Activated T-helper 2 cell treated with anti-CD3 and anti-CD28 coated beads, Interferon-gamma antibody, Interleukin-2, Interleukin-4, amounts not matched to agents 10 μg/mL and 5 μg/mL and 100 μg/mL, durations not matched to agents 14 hours and 24 hours and 36 hours (primary cell): ENCODE measurements at regions not wholly inside any gene's neighbourhood (a gene's known extent, or its start where the extent isn't known, plus 50 kb on each side); places are given as distances from the start of the nearest gene placed in this dataset.

Experiments used
- DNase-seq: peaks from one replicate; pipeline ENCODE4 v3.0.0; 2021; ENCODE audit warnings: low spot score
- H3K27ac Mint-ChIP-seq: one replicate; pipeline ENCODE4 v1.8.0; 2021; ENCODE audit warnings: mixed read lengths
- H3K27me3 Mint-ChIP-seq: one replicate; pipeline ENCODE4 v1.8.0; 2021; ENCODE audit warnings: low read depth, mixed read lengths
- H3K36me3 Mint-ChIP-seq: one replicate; pipeline ENCODE4 v1.8.0; 2021; ENCODE audit warnings: low read depth, mixed read lengths
- H3K4me1 Mint-ChIP-seq: one replicate; pipeline ENCODE4 v1.8.0; 2021; ENCODE audit warnings: low read depth, mixed read lengths
- H3K4me3 Mint-ChIP-seq: one replicate; pipeline ENCODE4 v1.8.0; 2021; ENCODE audit warnings: low read depth, mild to moderate bottlenecking, moderate library complexity, mixed read lengths
- H3K9me3 Mint-ChIP-seq: one replicate; pipeline ENCODE4 v1.8.0; 2021; ENCODE audit warnings: mixed read lengths
- intact Hi-C: fragments of 100-400 bp; cut with micrococcal nuclease; formaldehyde crosslinking; loops from one replicate; pipeline ENCODE4 v1.15.1; 2023

DNA sequence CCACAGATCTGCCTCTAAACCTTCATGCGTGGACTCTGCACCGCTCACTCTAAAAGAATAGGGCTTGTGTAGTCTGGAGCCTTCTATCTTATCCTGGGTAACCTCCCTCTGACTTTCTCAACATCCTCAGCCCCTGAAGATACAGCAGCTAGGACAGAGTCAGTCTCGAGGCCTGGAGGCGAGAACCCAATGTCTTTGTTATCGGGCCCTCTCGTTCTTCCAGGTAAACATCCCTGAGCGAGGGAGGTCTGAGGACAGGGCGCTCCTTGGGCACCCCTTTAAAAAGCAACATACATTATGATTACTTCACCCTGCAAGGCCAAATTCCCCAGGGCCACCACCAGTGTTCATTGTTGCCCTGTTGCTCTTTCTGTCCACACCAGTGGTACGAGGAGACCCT lies 75.4 kb upstream of the PRNP start:
- Mint-ChIP-seq H3K27ac (no peak overlapping the region), H3K4me3 (no peak overlapping the region)

DNA sequence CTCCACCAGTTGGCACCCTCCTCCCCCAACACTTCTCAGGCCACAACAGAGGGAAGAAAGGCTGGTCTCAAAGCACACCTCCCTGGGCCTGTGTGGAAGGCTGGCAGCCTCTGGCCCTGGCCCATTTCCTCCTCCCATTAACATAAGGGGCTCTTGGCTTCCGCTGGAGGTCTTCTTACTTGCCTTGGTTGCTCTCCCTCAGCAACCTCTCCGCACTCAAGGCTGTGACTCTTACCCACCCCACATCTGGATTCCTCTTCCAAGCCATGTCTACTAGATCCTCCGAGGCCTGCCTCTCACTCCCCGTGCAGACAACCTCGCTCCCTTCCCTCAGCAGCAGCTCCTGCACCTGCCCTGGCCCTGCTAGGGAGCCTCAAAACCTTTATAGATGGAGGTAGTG lies 76.7 kb upstream of the PRNP start:
- Mint-ChIP-seq H3K27ac (no peak overlapping the region), H3K4me3 (no peak overlapping the region), H3K36me3 (no peaks in the 10 kb centered on the region)

More for the DNA sequence above, 75.4 kb upstream of the PRNP start:
- intact Hi-C loops = no loop called here
- H3K4me1 Mint-ChIP-seq = peaks cover 8% of the 10 kb centered on the region
- no peak for DNase-seq
- peaks cover 7% of the 10 kb centered on the region for H3K27me3 Mint-ChIP-seq
- H3K36me3 Mint-ChIP-seq = peaks cover under 1% of the 10 kb centered on the region
- H3K9me3 Mint-ChIP-seq = peaks cover 2% of the 10 kb centered on the region

DNA sequence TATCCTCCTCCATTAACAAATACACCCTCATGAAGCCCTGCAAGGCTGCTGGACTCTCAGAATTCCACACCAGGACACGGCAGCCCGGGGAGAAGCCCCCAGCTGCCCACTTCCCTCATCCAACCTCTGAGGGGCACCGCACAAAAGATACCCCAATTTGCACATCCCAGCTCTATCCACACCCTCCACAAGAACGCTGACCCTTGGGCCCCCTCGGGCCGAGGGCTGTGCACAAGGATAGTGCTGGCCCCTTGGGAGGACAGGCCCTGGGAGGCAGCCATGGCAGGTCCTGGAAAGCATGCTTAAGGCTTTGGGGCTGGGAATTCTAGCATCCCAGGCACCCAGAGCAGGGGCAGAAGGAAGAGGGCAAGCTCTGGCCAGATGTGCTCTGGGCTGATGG lies 77.4 kb upstream of the PRNP start:
- Mint-ChIP-seq H3K36me3 (no peaks in the 10 kb centered on the region), H3K4me1 (peaks cover 3% of the 10 kb centered on the region), H3K27me3 (peaks cover 19% of the 10 kb centered on the region), H3K9me3 (no peaks in the 10 kb centered on the region), H3K27ac (no peak overlapping the region), H3K4me3 (no peak overlapping the region)
- no peak for DNase-seq
- intact Hi-C loops = loop anchor here (10.0 kb wide), 1 partner anchor 346 kb away; no protein-coding TSS in a partner anchor

More for the DNA sequence above, 76.7 kb upstream of the PRNP start:
- no peaks in the 10 kb centered on the region for H3K9me3 Mint-ChIP-seq
- DNase-seq = no peak
- H3K27me3 Mint-ChIP-seq = peaks cover 18% of the 10 kb centered on the region
- H3K4me1 Mint-ChIP-seq = peaks cover 8% of the 10 kb centered on the region
- intact Hi-C loops = loop anchor here (10.0 kb wide), 1 partner anchor 345 kb away; no protein-coding TSS in a partner anchor

DNA sequence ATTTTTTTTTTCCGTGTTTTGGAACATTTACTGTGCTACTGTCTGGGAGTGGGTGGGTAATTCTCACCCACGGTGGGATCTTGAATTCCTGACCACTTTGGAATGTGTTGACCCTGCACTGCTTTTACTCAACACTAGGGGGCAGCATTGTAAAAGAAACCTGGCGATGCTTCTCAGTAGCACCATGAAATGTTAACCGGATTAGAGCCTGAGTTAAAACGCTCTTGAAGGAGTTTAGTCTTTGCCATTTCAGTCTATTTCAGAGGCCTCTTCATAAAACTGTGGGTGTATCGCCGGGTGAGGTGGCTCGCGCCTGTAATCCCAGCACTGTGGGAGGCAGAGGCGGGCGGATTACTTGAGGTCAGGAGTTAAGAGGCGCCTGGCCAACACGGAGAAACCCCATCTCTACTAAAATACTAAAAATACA lies 79.0 kb upstream of the PRNP start:
- intact Hi-C loops = loop anchor here (1.0 to 10.0 kb wide), 2 partner anchors 113 to 348 kb away; no protein-coding TSS in a partner anchor
- no peaks in the 10 kb centered on the region for H3K36me3 Mint-ChIP-seq
- no peak overlapping the region for H3K27ac Mint-ChIP-seq

DNA sequence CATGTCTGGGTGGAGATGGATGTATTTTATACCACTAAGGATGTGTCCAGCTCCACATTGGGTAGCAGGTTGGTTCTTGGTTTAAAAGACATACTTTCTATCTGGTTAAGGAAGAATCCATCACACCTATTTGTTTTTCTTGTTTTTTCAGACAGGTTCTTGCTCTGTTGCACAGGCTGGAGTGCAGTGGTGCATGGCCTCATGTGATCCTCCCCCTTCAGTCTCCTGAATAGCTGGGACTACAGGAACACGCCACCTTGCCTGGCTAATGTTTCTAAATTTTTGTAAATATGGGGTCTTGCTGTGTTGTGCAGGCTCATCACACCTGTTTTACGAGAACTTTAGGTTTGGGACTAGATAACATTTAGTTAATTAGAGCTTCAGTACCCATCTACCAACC lies 80.2 kb upstream of the PRNP start:
- DNase-seq = no peak
- Mint-ChIP-seq H3K36me3 (no peaks in the 10 kb centered on the region), H3K27me3 (peaks cover 25% of the 10 kb centered on the region), H3K9me3 (no peaks in the 10 kb centered on the region), H3K27ac (no peak overlapping the region), H3K4me3 (no peak overlapping the region), H3K4me1 (peaks cover 2% of the 10 kb centered on the region)
- intact Hi-C loops = loop anchor here (10.0 kb wide), 1 partner anchor 349 kb away; no protein-coding TSS in a partner anchor

More for the DNA sequence above, 79.0 kb upstream of the PRNP start:
- peak; percentile 41 for DNase-seq
- peaks cover 22% of the 10 kb centered on the region for H3K27me3 Mint-ChIP-seq
- no peak overlapping the region for H3K4me3 Mint-ChIP-seq
- H3K4me1 Mint-ChIP-seq = peaks cover 2% of the 10 kb centered on the region
- no peaks in the 10 kb centered on the region for H3K9me3 Mint-ChIP-seq

DNA sequence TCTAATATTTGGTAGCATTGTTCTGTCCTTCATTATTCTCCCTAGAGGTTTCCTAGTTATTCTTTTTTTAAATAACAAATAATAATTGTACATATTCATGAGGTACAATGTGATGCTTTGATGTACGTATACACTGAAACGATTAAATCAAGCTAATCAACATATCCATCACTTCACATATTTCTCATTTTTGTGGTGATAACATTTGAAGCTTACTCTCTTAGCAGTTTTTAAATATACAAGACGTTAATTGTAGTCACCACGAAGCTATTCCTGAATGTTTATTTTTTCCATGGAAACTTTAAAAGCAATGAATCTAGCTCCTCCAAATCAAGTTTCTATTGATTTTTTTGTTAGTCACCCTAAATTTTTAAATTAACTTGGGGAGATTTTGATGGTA lies 81.1 kb upstream of the PRNP start:
- no peak for DNase-seq
- H3K9me3 Mint-ChIP-seq = no peaks in the 10 kb centered on the region
- H3K36me3 Mint-ChIP-seq = no peaks in the 10 kb centered on the region
- H3K4me3 Mint-ChIP-seq = no peak overlapping the region
- no peak overlapping the region for H3K27ac Mint-ChIP-seq
- intact Hi-C loops = loop anchor here (10.0 kb wide), 1 partner anchor 350 kb away; no protein-coding TSS in a partner anchor
- H3K27me3 Mint-ChIP-seq = peaks cover 30% of the 10 kb centered on the region
- H3K4me1 Mint-ChIP-seq = peaks cover 2% of the 10 kb centered on the region

DNA sequence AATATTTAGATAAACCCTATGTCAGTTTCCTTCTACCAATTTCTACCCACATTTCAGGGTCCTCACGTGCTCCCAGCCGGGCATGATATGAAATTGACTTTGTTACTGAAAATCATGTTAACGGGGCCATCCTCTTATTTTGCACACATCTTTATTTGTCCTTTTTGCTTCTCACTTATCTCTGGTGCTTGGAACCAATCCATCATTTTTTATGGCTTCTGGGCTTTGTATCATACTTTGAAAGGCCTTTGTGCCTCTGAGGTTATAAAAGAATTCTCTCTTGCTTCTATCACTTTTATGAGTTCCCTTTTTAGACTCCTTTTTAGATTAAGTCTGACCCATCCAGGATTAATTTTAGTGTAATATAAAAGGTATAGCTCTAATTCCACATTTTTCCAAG lies 81.7 kb upstream of the PRNP start:
- peaks cover 2% of the 10 kb centered on the region for H3K4me1 Mint-ChIP-seq
- H3K27ac Mint-ChIP-seq = no peak overlapping the region
- no peak for DNase-seq
- H3K4me3 Mint-ChIP-seq = no peak overlapping the region
- intact Hi-C loops = loop anchor here (10.0 kb wide), 1 partner anchor 350 kb away; no protein-coding TSS in a partner anchor
- H3K36me3 Mint-ChIP-seq = no peaks in the 10 kb centered on the region
- H3K27me3 Mint-ChIP-seq = peaks cover 32% of the 10 kb centered on the region
- H3K9me3 Mint-ChIP-seq = no peaks in the 10 kb centered on the region

DNA sequence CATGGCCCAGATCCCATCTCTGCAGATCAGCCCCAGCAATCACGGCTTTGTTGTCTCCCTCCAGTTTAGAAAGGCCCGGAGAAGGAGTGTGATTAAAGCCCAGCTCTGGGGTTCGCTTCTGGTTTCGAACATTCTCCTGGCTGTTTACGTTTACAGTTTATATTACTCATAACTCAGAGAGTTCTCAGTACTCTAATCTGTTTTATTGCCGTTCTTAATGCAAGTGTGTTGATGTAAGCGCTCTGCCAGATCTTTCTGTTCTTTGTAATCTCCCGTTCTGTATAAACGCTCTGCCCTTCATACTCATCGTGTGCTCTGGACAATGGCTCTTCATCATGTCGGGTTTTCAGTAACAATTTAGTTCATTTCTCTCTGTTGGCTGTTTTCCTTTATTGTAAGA lies 82.5 kb upstream of the PRNP start:
- no peaks in the 10 kb centered on the region for H3K9me3 Mint-ChIP-seq

DNA sequence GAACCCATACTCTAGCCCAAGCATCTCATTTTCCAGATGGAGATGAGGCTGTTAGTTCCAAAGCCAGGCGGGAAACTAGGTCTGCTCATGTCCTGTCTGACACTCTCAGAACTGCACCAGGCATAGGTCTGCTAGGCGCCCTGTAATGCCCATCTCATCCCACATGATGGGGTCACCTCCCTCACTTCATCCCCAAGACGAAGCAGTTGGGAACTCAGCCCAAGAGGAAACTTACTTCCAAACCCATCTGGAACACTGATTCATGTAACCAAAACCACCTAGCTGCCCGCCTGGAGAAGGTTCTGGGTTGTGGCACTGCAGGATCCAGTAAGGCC lies 84.0 kb upstream of the PRNP start:
- DNase-seq = no peak
- H3K27ac Mint-ChIP-seq = no peak overlapping the region
- H3K36me3 Mint-ChIP-seq = no peaks in the 10 kb centered on the region
- H3K4me3 Mint-ChIP-seq = no peak overlapping the region
- H3K4me1 Mint-ChIP-seq = peaks cover 2% of the 10 kb centered on the region
- intact Hi-C loops = loop anchor here (10.0 kb wide), 1 partner anchor 353 kb away; no protein-coding TSS in a partner anchor
- no peaks in the 10 kb centered on the region for H3K9me3 Mint-ChIP-seq
- peaks cover 46% of the 10 kb centered on the region for H3K27me3 Mint-ChIP-seq

More for the DNA sequence above, 82.5 kb upstream of the PRNP start:
- no peak overlapping the region for H3K4me3 Mint-ChIP-seq
- no peaks in the 10 kb centered on the region for H3K36me3 Mint-ChIP-seq
- peaks cover 2% of the 10 kb centered on the region for H3K4me1 Mint-ChIP-seq
- peaks cover 38% of the 10 kb centered on the region for H3K27me3 Mint-ChIP-seq
- DNase-seq = no peak
- intact Hi-C loops = loop anchor here (10.0 kb wide), 1 partner anchor 351 kb away; no protein-coding TSS in a partner anchor
- H3K27ac Mint-ChIP-seq = no peak overlapping the region

DNA sequence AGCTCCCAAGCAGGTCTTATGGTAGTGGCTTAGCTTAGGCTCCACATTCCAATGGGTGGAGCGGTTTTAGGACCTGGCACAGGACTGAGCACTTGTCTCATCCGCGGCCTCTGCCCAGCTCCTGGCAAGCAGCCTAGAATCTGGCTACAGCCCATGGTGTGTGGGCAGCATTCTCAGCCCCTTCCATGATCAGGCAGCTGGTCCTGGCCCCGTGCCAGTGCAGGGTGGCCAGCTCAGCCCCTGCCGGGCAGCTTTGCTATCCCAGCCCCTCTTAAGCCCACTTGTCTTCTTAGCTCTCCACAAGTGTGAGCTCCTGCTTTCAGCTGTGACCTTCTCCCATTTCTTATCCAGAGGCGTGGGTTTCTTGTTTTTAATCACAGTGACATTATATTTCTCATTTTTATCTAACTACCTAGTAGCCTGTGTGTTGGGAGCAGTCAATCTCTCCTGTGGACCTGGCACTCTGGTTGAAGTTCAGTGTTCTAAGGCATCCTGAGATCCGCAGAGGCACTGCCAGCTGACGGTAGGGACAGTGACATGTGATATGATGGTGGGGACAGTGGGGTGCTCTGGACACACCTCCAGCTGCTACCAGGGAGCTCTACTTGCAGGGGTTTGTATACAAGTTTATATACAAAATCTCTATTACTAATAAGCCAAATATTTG lies 84.5 kb upstream of the PRNP start:
- intact Hi-C loops = loop anchor here (10.0 kb wide), 1 partner anchor 353 kb away; no protein-coding TSS in a partner anchor
- no peak for DNase-seq
- no peak overlapping the region for H3K4me3 Mint-ChIP-seq
- H3K27ac Mint-ChIP-seq = no peak overlapping the region
- no peaks in the 10 kb centered on the region for H3K4me1 Mint-ChIP-seq
- no peaks in the 10 kb centered on the region for H3K9me3 Mint-ChIP-seq
- H3K36me3 Mint-ChIP-seq = no peaks in the 10 kb centered on the region
- peaks cover 46% of the 10 kb centered on the region for H3K27me3 Mint-ChIP-seq

DNA sequence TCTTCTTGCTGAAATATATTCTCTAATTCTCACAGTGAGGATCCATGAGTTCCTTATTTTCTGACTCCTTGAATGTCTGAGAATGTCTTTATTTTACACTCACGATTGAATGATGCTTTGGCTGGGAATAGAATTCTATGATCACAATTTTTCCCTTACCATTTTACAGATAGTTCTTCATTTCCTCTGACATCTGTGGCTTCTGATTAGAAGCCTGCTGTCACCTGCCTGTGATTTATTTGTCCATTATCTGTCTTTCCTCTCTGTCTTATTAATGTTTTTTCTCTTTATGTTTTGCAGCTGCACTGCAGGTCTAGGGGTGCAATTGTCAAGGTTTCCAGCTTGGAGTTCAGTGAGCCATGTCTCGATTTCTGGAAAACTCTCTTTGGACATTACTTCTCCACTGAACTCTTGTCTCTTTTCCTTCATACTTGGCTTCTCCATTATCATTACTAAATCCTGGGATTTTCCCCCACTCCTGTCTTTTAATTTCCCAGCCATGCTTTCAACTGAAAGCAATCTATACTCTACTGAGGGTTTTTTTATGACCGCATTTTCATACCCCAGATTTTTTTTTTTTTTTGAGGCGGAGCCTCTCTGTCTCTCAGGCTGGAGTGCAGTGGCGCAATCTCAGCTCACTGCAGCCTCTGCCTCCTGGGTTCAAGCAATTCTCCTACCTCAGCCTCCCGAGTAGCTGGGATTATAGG lies 85.8 kb upstream of the PRNP start:
- Mint-ChIP-seq H3K27me3 (peaks cover 51% of the 10 kb centered on the region), H3K4me1 (no peaks in the 10 kb centered on the region)
- intact Hi-C loops = loop anchor here (10.0 kb wide), 1 partner anchor 354 kb away; no protein-coding TSS in a partner anchor

DNA sequence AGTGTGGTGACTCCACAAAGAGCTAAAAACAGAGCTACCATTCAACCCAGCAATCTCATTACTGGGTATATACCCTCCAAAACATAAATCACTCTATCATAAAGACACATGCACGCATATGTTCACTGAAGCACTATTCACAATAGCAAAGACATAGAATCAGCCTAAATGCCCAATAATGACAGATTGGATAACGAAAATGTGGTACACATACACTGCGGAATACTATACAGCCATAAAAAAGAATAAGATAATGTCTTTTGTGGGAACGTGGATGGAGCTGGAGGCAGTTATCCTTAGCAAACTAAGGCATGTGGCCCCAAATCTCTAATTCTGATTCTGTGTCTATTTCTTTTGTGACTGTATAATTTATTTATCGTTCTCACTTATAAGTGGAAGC lies 89.0 kb upstream of the PRNP start:
- Mint-ChIP-seq H3K4me3 (no peak overlapping the region), H3K36me3 (no peaks in the 10 kb centered on the region), H3K27ac (no peak overlapping the region), H3K9me3 (no peaks in the 10 kb centered on the region), H3K4me1 (peaks cover 5% of the 10 kb centered on the region), H3K27me3 (peaks cover 49% of the 10 kb centered on the region)
- intact Hi-C loops = loop anchor here (10.0 kb wide), 1 partner anchor 492 kb away; no protein-coding TSS in a partner anchor
- no peak for DNase-seq

More for the DNA sequence above, 85.8 kb upstream of the PRNP start:
- DNase-seq = no peak
- no peaks in the 10 kb centered on the region for H3K9me3 Mint-ChIP-seq
- H3K27ac Mint-ChIP-seq = no peak overlapping the region
- H3K36me3 Mint-ChIP-seq = no peaks in the 10 kb centered on the region
- no peak overlapping the region for H3K4me3 Mint-ChIP-seq

DNA sequence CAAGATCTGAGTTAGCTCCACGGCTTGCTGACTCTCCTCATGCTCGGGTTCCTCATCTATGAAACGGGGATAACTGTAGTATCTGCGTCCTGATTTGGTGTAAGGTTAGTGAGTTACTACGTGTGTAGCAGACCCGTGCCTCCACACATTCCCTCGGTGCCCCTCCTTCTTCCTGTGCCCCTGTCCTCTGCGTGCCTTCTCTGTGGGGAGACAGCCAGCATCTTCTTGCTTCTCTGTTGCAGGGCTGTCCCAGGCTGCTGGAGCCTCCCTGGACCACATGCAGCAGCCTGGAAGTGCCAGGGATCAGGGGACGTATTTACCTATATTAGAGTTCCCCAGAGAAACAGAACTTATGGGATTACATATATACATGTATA lies 93.1 kb upstream of the PRNP start:
- Mint-ChIP-seq H3K9me3 (no peaks in the 10 kb centered on the region), H3K27me3 (peaks cover 37% of the 10 kb centered on the region), H3K4me1 (peaks cover 5% of the 10 kb centered on the region), H3K4me3 (peak overlapping the region; percentile 50), H3K27ac (no peak overlapping the region), H3K36me3 (no peaks in the 10 kb centered on the region)
- DNase-seq = no peak
- intact Hi-C loops = loop anchor here (10.0 kb wide), 1 partner anchor 488 kb away; no protein-coding TSS in a partner anchor
